HCT116 (cell line): ENCODE measurements at regions not wholly inside any gene's neighbourhood (a gene's known extent, or its start where the extent isn't known, plus 50 kb on each side); places are given as distances from the start of the nearest gene placed in this dataset.

Experiments
- ATAC-seq: fragments of 200-7000 bp; cut with Tn5 transposase; 2 replicates; pipeline ENCODE4 v1.9.1; 2020; ENCODE audit warnings: mild to moderate bottlenecking, moderate library complexity
- BruUV-seq: library from RNA; stranded (reverse); fragments of 400-500 nt; replicated peaks from 2 replicates; lab custom pipeline; 2021; lab: Mats Ljungman, UMichigan
- CTCF ChIA-PET: fragments of 300-600 bp; sonication (Branson Sonifier 250); formaldehyde crosslinking; loops from one replicate; lab custom pipeline; 2021; ENCODE audit warnings: antibody characterized with exemption; lab: Charles Lee
- POLR2A ChIA-PET: fragments of 300-600, 350-600 bp; sonication (Branson Sonifier 250); formaldehyde crosslinking; loops from one replicate; lab custom pipeline; 2021; ENCODE audit warnings: antibody characterized with exemption; lab: Charles Lee
- RAD21 ChIA-PET, 2 experiments: fragments of 300-600 bp; sonication (Branson Sonifier 250); formaldehyde crosslinking; loops; one replicate each; lab custom pipeline; 2023; ENCODE audit warnings: low total read pairs in 2 of 2; ENCODE audit not compliant: uncharacterized antibody in 2 of 2, unreplicated experiment in 2 of 2, low non-redundant PET in 1 of 2; lab: Charles Lee
- DNase-seq: peaks from one replicate; pipeline ENCODE4 v3.0.0-alpha.2; 2010; ENCODE audit warnings: low read depth, low spot score
- H2AFZ ChIP-seq: fragments of 200-600 bp; shearing (Covaris generic), sonication (generic); 2 replicates; pipeline ENCODE4 v1.6.1; 2017; ENCODE audit warnings: low read depth, mixed run types, mixed read lengths, antibody characterized with exemption, low read length; ENCODE audit not compliant: poor library complexity, severe bottlenecking
- H3K27ac ChIP-seq: 2 replicates; pipeline ENCODE4 v1.5.1; 2012; ENCODE audit warnings: low read depth, low read length
- H3K27me3 ChIP-seq: fragments of 200-600 bp; sonication (generic); 2 replicates; pipeline ENCODE4 v1.6.1; 2016; ENCODE audit warnings: mixed run types, low read length, mixed read lengths; ENCODE audit not compliant: insufficient read depth
- H3K36me3 ChIP-seq, 2 experiments: fragments of 200-500 bp in 1 of 2; fragments of 200-600 bp in 1 of 2; sonication (Bioruptor generic) in 1 of 2; sonication (generic) in 1 of 2; 2 replicates each; pipeline versions ENCODE4 v1.5.1 to v1.6.1; 2014 to 2016; ENCODE audit warnings: low read length in 2 of 2, inconsistent platforms in 1 of 2, mixed read lengths in 1 of 2, mixed run types in 1 of 2; ENCODE audit not compliant: insufficient read depth in 2 of 2, control insufficient read depth in 1 of 2
- H3K4me1 ChIP-seq, 2 experiments: fragments of 200-600 bp in 1 of 2; sonication (generic) in 1 of 2; 2 replicates each; pipeline versions ENCODE4 v1.5.1 to v1.6.1; 2012 to 2017; ENCODE audit warnings: low read length in 2 of 2, inconsistent platforms in 1 of 2, mild to moderate bottlenecking in 1 of 2, mixed read lengths in 1 of 2, mixed run types in 1 of 2, moderate library complexity in 1 of 2; ENCODE audit not compliant: insufficient read depth in 2 of 2, control insufficient read depth in 1 of 2
- H3K4me2 ChIP-seq: fragments of 200-600 bp; sonication (generic); 2 replicates; pipeline ENCODE4 v1.6.1; 2017; ENCODE audit warnings: mixed run types, low read length, mixed read lengths
- H3K4me3 ChIP-seq, 2 experiments: fragments of 200-600 bp in 1 of 2; sonication (generic) in 1 of 2; replicated peaks in 1 of 2; 2 replicates each; pipeline ENCODE4 v1.5.1; 2011 to 2016; ENCODE audit warnings: low read length in 2 of 2, control low read depth in 1 of 2, low read depth in 1 of 2, mild to moderate bottlenecking in 1 of 2, mixed read lengths in 1 of 2, mixed run types in 1 of 2
- H3K79me2 ChIP-seq: fragments of 200-600 bp; sonication (generic); 2 replicates; pipeline ENCODE4 v1.6.1; 2017; ENCODE audit warnings: mild to moderate bottlenecking, mixed run types, low read length, moderate library complexity, mixed read lengths; ENCODE audit not compliant: insufficient read depth
- H3K9ac ChIP-seq: fragments of 200-600 bp; sonication (generic); 2 replicates; pipeline ENCODE4 v1.6.1; 2016; ENCODE audit warnings: low read length, mixed read lengths
- H3K9me2 ChIP-seq: fragments of 200-600 bp; sonication (generic), shearing (Covaris generic); 2 replicates; pipeline ENCODE4 v1.6.1; 2017; ENCODE audit warnings: mixed run types, mild to moderate bottlenecking, moderate library complexity; ENCODE audit not compliant: insufficient read depth
- H3K9me3 ChIP-seq, 2 experiments: fragments of 200-500 bp in 1 of 2; fragments of 200-600 bp in 1 of 2; sonication (Bioruptor generic) in 1 of 2; sonication (generic) in 1 of 2; 2 replicates each; pipeline ENCODE4 v1.6.1; 2014 to 2017; ENCODE audit warnings: low read length in 2 of 2, mixed read lengths in 2 of 2, inconsistent platforms in 1 of 2, low read depth in 1 of 2, mild to moderate bottlenecking in 1 of 2, mixed run types in 1 of 2, moderate library complexity in 1 of 2; ENCODE audit not compliant: control insufficient read depth in 1 of 2, insufficient read depth in 1 of 2
- H4K20me1 ChIP-seq: fragments of 200-600 bp; sonication (generic), shearing (Covaris generic); 2 replicates; pipeline ENCODE4 v1.6.1; 2017; ENCODE audit warnings: mixed run types, mild to moderate bottlenecking, moderate library complexity; ENCODE audit not compliant: insufficient read depth
- EGR1 ChIP-seq: IDR thresholded peaks from 2 replicates; pipeline ENCODE4 v1.6.1; 2012; ENCODE audit warnings: low read depth
- ELF1 ChIP-seq: IDR thresholded peaks from 2 replicates; pipeline ENCODE4 v1.6.1; 2012; ENCODE audit warnings: low read depth, borderline replicate concordance
- EZH2 ChIP-seq: fragments of 200-600 bp; sonication (generic); IDR thresholded peaks from 2 replicates; pipeline ENCODE4 v1.6.1; 2017; ENCODE audit warnings: antibody characterized with exemption, mixed run types
- FOSL1 ChIP-seq: IDR thresholded peaks from 2 replicates; pipeline ENCODE4 v1.6.1; 2012; ENCODE audit warnings: low read depth
- SP1 ChIP-seq: IDR thresholded peaks from 2 replicates; pipeline ENCODE4 v1.6.1; 2012; ENCODE audit warnings: low read depth
- SRF ChIP-seq: IDR thresholded peaks from 2 replicates; pipeline ENCODE4 v1.6.1; 2012; ENCODE audit warnings: low read depth
- ZBTB33 ChIP-seq: IDR thresholded peaks from 2 replicates; pipeline ENCODE4 v1.6.1; 2011; ENCODE audit warnings: mild to moderate bottlenecking, low read length, moderate library complexity; ENCODE audit not compliant: insufficient replicate concordance; ENCODE audit errors: extremely low read depth
- ZFX ChIP-seq: fragments of 450-650 bp; IDR thresholded peaks from 2 replicates; pipeline ENCODE4 v1.6.1; 2017
- intact Hi-C: fragments of 100-400 bp; cut with micrococcal nuclease; formaldehyde crosslinking; loops from 2 replicates; pipeline ENCODE4 v1.10.0; 2022

GRCh38 chr3:187490366-187490765 is 122.2 kb downstream of the RTP4 start (continued):
- TF ChIP-seq SRF: no peak

DNA sequence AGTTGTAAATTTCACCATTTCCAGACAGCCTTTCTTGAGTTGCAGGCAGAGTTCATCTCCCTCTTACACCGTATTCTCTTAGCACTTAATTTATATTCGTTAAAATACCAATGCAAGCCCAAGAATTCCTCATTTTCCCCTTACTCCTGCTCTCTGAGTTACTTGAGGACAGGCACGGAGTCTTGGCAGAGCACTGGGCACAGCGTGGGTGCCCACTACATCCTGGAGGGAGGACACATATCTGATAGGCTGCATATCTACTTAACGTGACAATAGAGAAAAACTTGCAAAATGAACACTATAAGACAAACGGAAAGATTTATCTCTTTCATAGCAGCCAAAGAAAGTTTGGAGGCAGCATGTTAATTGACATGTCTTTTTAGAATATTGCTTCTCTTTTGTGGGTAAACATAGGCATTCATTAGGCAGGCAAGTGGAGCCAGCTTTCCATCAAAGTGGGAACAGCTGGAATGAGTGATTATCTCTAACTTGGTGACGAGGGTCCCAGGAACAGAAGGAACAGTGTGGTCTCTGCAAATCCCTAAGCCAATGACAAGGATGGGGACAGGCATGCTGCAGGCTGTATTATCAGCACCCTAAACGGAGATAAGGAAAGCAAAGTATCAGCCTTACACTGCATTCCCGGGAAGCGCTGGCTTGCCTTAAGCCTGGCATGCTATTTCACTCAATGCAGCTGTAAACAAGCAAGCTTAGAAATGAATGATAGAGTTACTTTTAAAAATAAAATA is 116.5 kb downstream of the RTP4 start:
- Histone ChIP-seq H3K36me3 (no peaks in the 10 kb centered on the region), H3K27ac (no peak overlapping the region), H4K20me1 (no peaks in the 10 kb centered on the region; the same call in 1 of the 2 replicates), H3K9me3 (no peaks in the 10 kb centered on the region), H2AFZ (no peak overlapping the region), H3K4me2 (no peak overlapping the region), H3K4me1 (no peaks in the 10 kb centered on the region), H3K9me2 (no peaks in the 10 kb centered on the region), H3K9ac (no peak overlapping the region), H3K4me3 (no peak overlapping the region), H3K27me3 (no peaks in the 10 kb centered on the region), H3K79me2 (no peaks in the 10 kb centered on the region)
- no peak for DNase-seq
- ChIA-PET RAD21 (no interaction called here), POLR2A (no interaction called here), CTCF (no interaction called here)
- intact Hi-C loops: no loop called here
- no peak for ATAC-seq
- BruUV-seq: no TSS peak
- TF ChIP-seq SP1: no peak
- no peak for TF ChIP-seq ZBTB33
- TF ChIP-seq FOSL1: no peak
- no peak for TF ChIP-seq EGR1
- no peak for TF ChIP-seq ELF1
- TF ChIP-seq ZFX: no peak
- TF ChIP-seq EZH2: no peak
